ENCODE measurements at regions not wholly inside any gene's neighbourhood (a gene's known extent, or its start where the extent isn't known, plus 50 kb on each side); places are given as distances from the start of the nearest gene placed in this dataset.

- DNase-seq, result no peak
These were observed 353.7 kb downstream of the SLITRK6 start for GRCh38 chr13:85445534-85445933.

GRCh38 chr13:85441975-85442374 lies 357.2 kb downstream of the SLITRK6 start:
- DNase-seq, result no peak

DNA sequence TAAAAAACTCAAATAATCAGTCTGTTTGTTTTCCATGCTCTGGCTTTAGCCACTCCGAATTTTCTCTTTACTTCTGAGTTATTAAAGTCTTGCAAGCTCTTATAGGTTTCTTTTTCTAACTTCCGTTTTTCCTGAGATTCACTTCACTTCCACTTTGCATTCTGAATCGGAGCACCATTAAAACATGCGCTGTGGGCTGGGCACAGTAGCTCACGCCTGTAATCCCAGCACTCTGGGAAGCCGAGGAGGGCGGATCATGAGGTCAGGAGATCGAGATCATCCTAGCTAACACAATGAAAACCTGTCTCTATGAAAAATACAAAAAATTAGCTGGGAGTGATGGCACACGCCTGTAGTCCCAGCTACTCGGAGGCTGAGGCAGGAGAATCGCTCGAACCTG lies 357.9 kb downstream of the SLITRK6 start:
- DNase-seq, result no peak

- no peak for DNase-seq
These were observed 363.2 kb downstream of the SLITRK6 start for GRCh38 chr13:85436029-85436428.

GRCh38 chr13:85434927-85435326 lies 364.3 kb downstream of the SLITRK6 start:
- DNase-seq, result no peak

DNA sequence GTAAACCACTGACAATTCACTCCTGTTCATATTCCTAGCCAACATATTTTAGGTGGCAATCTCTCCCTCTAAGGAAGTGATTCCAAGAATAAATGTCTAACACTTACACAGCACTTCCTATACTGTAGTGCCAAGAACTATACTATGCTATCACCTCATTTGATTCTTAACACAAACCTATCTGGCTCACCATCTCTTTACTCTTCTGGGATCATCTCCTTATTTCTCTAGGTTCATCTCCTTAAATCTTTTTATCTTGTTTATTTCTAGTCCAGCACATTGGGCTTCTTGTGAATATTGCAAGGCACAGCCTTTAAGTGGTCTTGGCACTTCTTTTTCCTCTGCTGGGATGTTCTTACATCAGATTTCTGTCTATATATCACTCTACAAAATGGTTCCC lies 366.3 kb downstream of the SLITRK6 start:
- DNase-seq, result no peak

DNA sequence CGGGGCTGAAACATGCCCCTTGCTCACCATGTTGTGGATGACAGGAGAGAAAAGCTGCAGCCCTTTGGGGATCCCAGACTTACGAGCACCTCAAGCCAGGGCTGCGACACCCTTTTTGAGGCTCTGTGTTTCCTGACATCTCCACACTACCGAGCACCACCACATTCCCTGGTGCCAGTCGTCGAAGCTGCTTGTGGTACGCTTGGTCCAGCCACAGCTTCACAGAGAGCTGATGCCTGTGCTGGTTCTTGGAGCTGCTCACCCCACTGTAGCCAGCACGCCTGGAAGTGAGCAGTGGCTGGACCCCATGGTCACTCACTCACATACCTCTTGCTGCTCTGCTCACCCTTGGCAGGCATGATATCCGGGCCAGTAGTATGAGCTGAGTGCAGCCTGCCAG lies 367.5 kb downstream of the SLITRK6 start:
- no peak for DNase-seq

- no peak for DNase-seq
These were observed 368.9 kb downstream of the SLITRK6 start for GRCh38 chr13:85430216-85430794.

GRCh38 chr13:85427416-85427815 lies 371.8 kb downstream of the SLITRK6 start:
- DNase-seq, result no peak

GRCh38 chr13:85420136-85420535 lies 379.1 kb downstream of the SLITRK6 start:
- DNase-seq, result no peak

DNA sequence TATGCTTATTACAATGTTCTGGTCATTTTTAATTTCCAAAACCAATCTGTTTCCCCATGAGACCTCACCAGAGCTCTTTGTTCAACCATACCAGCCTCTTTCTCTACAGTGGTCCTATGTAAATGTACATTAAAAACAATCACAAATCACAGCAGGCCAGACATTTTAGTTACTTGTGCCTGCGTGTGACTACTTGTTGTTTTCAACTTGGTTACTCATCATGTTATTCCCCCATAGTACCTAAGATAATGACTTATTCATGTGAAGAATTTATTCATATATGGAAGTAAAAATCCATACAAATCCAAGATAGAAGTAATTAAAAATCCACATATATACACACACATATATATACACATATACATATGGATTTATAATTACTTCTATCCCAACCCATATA lies 379.6 kb downstream of the SLITRK6 start:
- no peak for DNase-seq

- no peak for DNase-seq
These were observed 381.4 kb downstream of the SLITRK6 start for GRCh38 chr13:85417807-85418206.

- no peak for DNase-seq
These were observed 385.6 kb downstream of the SLITRK6 start for GRCh38 chr13:85413664-85414063.

DNA sequence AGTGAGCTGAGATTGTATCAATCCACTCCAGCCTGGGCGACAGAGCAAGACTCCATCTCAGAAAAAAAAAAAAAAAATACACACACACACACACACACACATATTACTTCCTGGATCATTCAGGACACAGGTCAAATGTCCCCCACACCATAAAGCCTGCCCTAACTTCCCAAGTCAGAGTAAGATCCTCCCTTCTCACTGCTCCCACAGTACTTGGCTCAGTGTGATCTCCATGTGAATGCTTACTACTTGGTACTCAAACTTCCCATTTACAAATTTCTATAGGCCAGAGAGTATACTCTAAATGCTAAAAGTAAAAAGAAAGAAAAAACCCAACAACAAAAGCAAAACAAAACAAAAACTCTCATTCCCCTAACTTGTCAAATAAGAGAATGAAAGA lies 386.8 kb downstream of the SLITRK6 start:
- DNase-seq, result no peak

DNA sequence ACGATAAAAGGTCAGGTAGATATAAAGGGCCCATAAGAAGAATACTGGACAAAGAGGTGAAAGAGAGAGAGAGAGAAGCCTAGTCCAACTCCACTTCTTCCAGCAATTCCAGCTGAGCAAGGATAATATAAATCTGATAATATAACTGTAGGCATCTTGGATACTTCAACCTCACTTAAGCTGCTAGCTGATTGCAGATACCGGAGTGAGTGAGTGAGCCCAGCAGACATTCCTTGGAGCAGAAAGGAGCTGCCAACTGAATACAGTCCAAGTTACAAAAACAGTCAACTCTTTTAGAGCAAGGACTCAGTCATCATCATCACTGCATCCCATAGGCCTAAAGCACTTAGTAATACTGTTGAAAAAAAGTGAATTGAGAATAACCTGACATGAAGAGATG lies 387.6 kb downstream of the SLITRK6 start:
- no peak for DNase-seq

GRCh38 chr13:85408415-85408814 lies 390.8 kb downstream of the SLITRK6 start:
- no peak for DNase-seq

GRCh38 chr13:85406269-85406975 lies 392.8 kb downstream of the SLITRK6 start:
- DNase-seq, result no peak

- no peak for DNase-seq
These were observed 393.8 kb downstream of the SLITRK6 start for GRCh38 chr13:85405316-85405897.

DNA sequence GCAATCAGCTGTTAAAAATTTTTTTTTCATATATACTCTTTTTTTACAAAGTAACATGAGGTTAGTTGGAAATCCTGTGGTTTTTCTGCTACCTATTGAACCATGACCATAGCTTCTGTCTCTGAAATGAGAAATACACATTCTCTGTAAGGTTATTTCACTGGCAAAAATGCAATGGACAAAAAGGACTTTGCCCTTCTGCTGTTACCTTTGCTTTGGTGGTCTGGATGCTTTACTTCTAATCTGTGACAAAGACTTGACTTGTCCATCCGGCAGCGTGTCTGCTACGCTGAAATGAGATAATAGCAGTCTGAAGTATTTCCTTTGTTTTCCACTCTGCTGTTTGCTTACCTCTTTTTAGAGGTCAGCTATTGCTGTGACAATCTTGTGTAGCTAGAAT lies 412.8 kb downstream of the SLITRK6 start:
- DNase-seq, result no peak

DNA sequence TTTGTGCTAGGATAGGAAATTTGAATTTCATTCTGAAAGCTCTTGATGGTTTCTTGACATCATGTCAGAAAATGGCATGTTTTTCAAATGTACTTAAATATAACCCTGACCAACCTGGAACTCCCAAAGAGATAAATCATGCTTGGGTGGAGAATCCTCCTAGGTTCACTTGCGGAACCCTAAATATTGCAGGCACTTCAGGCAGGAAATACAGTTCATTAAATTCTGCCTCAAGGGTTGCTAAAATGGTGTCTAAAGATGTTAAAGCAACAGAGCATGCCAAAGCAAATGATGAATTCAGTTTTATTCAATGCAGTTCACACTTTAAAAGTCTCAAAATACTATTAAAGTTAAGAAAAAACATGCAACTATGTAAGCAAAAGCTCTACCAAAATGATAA lies 415.9 kb downstream of the SLITRK6 start:
- no peak for DNase-seq

DNA sequence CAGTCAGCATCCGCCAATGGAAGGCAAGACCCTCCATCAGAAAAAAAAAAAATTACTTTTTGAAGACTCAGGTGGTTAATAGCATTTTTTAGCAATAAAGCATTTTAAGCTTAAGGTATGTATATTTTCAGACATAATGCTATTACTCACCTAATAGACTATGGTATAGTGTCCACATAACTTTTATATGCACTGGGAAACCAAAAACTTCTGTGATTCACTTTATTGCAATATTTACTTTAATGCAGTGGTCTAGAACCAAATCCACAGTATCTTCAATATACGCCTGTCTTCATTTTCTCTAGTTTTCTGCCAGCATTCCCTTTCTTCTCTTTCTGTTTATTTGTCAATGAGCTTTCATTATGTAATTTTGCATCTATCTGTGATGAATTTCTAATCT lies 418.1 kb downstream of the SLITRK6 start:
- no peak for DNase-seq

- DNase-seq, result no peak
These were observed 419.2 kb downstream of the SLITRK6 start for GRCh38 chr13:85379991-85380390.

DNA sequence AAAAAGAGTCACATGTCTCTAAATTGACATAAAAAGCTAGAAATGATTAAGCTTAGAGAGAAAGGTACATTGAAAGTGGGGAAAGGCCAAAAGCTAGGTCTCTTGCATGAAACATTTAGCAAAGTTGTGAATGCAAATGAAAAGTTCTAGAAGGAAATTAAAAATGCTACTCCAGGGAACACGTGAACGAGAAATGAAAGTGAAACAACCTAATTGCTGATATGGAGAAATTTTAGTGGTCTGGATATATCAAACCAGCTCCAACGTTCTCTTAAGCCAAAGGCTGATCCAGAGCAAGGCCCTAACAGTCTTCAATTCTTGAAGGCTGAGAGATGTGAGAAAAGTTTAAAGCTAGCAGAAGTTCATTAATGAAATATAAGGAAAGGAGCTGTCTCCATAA lies 419.8 kb downstream of the SLITRK6 start:
- no peak for DNase-seq

GRCh38 chr13:85377783-85378182 lies 421.4 kb downstream of the SLITRK6 start:
- no peak for DNase-seq

- DNase-seq, result no peak
These were observed 425.9 kb downstream of the SLITRK6 start for GRCh38 chr13:85373322-85373721.
